T-helper 2 cell treated with Interferon-gamma antibody and Interleukin-4, amounts not matched to agents 5 μg/mL and 100 μg/mL, for 36 hours (primary cell): ENCODE measurements at regions not wholly inside any gene's neighbourhood (a gene's known extent, or its start where the extent isn't known, plus 50 kb on each side); places are given as distances from the start of the nearest gene placed in this dataset.
"Not testable (repeated sequence)": the region's sequence is repeated elsewhere in the genome, so short reads cannot be mapped to it uniquely, and the experiment has no call there.

Source experiments
- DNase-seq: peaks from one replicate; pipeline ENCODE4 v3.0.0; 2021; ENCODE audit warnings: low spot score
- H3K27ac Mint-ChIP-seq: one replicate; pipeline ENCODE4 v1.8.0; 2021; ENCODE audit warnings: mild to moderate bottlenecking, mixed read lengths
- H3K27me3 Mint-ChIP-seq: one replicate; pipeline ENCODE4 v1.8.0; 2021; ENCODE audit warnings: low read depth, mixed read lengths
- H3K36me3 Mint-ChIP-seq: one replicate; pipeline ENCODE4 v1.8.0; 2021; ENCODE audit warnings: low read depth, mixed read lengths
- H3K4me1 Mint-ChIP-seq: one replicate; pipeline ENCODE4 v1.8.0; 2021; ENCODE audit warnings: low read depth, mixed read lengths
- H3K4me3 Mint-ChIP-seq: one replicate; pipeline ENCODE4 v1.8.0; 2022; ENCODE audit warnings: mild to moderate bottlenecking, moderate library complexity, mixed read lengths
- H3K9me3 Mint-ChIP-seq: one replicate; pipeline ENCODE4 v1.8.0; 2021; ENCODE audit warnings: mixed read lengths

GRCh38 chrX:131885042-131885441 lies 138.1 kb upstream of the STK26 start:
- H3K27ac Mint-ChIP-seq, H3K9me3 Mint-ChIP-seq, H3K4me3 Mint-ChIP-seq, H3K36me3 Mint-ChIP-seq, DNase-seq, H3K4me1 Mint-ChIP-seq, H3K27me3 Mint-ChIP-seq: not testable (repeated sequence)

- DNase-seq, H3K9me3 Mint-ChIP-seq, H3K27me3 Mint-ChIP-seq, H3K27ac Mint-ChIP-seq, H3K4me1 Mint-ChIP-seq, H3K4me3 Mint-ChIP-seq, H3K36me3 Mint-ChIP-seq: not testable (repeated sequence)
Observed at GRCh38 chrX:131893857-131894256, 129.2 kb upstream of the STK26 start.

GRCh38 chrX:131894995-131895394 lies 128.1 kb upstream of the STK26 start:
- Mint-ChIP-seq H3K27me3 (no peaks in the 10 kb centered on the region), H3K27ac (no peak overlapping the region), H3K4me1 (no peaks in the 10 kb centered on the region), H3K4me3 (no peak overlapping the region), H3K36me3 (no peaks in the 10 kb centered on the region), H3K9me3 (no peaks in the 10 kb centered on the region)
- no peak for DNase-seq

- Mint-ChIP-seq H3K27ac (no peak overlapping the region), H3K27me3 (no peaks in the 10 kb centered on the region), H3K4me3 (no peak overlapping the region), H3K4me1 (no peaks in the 10 kb centered on the region), H3K9me3 (no peaks in the 10 kb centered on the region), H3K36me3 (no peaks in the 10 kb centered on the region)
- DNase-seq: no peak
Observed at GRCh38 chrX:131895807-131896206, 127.3 kb upstream of the STK26 start.

- H3K4me3 Mint-ChIP-seq: no peak overlapping the region
- no peaks in the 10 kb centered on the region for H3K27me3 Mint-ChIP-seq
- no peaks in the 10 kb centered on the region for H3K9me3 Mint-ChIP-seq
- no peak for DNase-seq
- no peaks in the 10 kb centered on the region for H3K36me3 Mint-ChIP-seq
- H3K27ac Mint-ChIP-seq: no peak overlapping the region
- H3K4me1 Mint-ChIP-seq: no peaks in the 10 kb centered on the region
Observed at GRCh38 chrX:131901546-131901945, 121.6 kb upstream of the STK26 start.

GRCh38 chrX:131907488-131908314 lies 115.4 kb upstream of the STK26 start:
- Mint-ChIP-seq H3K27ac (no peak overlapping the region), H3K4me1 (no peaks in the 10 kb centered on the region), H3K27me3 (no peaks in the 10 kb centered on the region), H3K9me3 (no peaks in the 10 kb centered on the region), H3K36me3 (no peaks in the 10 kb centered on the region), H3K4me3 (no peak overlapping the region)
- DNase-seq: no peak

GRCh38 chrX:131910586-131910985 lies 112.5 kb upstream of the STK26 start:
- Mint-ChIP-seq H3K4me1 (no peaks in the 10 kb centered on the region), H3K27ac (no peak overlapping the region), H3K27me3 (no peaks in the 10 kb centered on the region), H3K36me3 (no peaks in the 10 kb centered on the region), H3K9me3 (no peaks in the 10 kb centered on the region), H3K4me3 (no peak overlapping the region)
- no peak for DNase-seq

- H3K27me3 Mint-ChIP-seq: no peaks in the 10 kb centered on the region
- no peak for DNase-seq
Observed at GRCh38 chrX:131915488-131915887, 107.6 kb upstream of the STK26 start.

GRCh38 chrX:131917588-131917987 lies 105.5 kb upstream of the STK26 start:
- DNase-seq: no peak
- no peak overlapping the region for H3K27ac Mint-ChIP-seq
- no peaks in the 10 kb centered on the region for H3K27me3 Mint-ChIP-seq
- peaks cover 3% of the 10 kb centered on the region for H3K9me3 Mint-ChIP-seq
- peaks cover 1% of the 10 kb centered on the region for H3K36me3 Mint-ChIP-seq
- H3K4me1 Mint-ChIP-seq: no peaks in the 10 kb centered on the region
- no peak overlapping the region for H3K4me3 Mint-ChIP-seq

More at GRCh38 chrX:131915488-131915887, 107.6 kb upstream of the STK26 start:
- H3K9me3 Mint-ChIP-seq: no peaks in the 10 kb centered on the region
- H3K36me3 Mint-ChIP-seq: no peaks in the 10 kb centered on the region
- H3K4me1 Mint-ChIP-seq: no peaks in the 10 kb centered on the region
- no peak overlapping the region for H3K27ac Mint-ChIP-seq
- no peak overlapping the region for H3K4me3 Mint-ChIP-seq

GRCh38 chrX:131918839-131919238 lies 104.3 kb upstream of the STK26 start:
- Mint-ChIP-seq H3K36me3 (peaks cover 1% of the 10 kb centered on the region), H3K9me3 (peaks cover 3% of the 10 kb centered on the region), H3K4me3 (no peak overlapping the region), H3K27ac (no peak overlapping the region), H3K4me1 (no peaks in the 10 kb centered on the region), H3K27me3 (no peaks in the 10 kb centered on the region)
- DNase-seq: no peak

GRCh38 chrX:131923614-131924250 lies 99.4 kb upstream of the STK26 start:
- Mint-ChIP-seq H3K4me3 (no peak overlapping the region), H3K27me3 (no peaks in the 10 kb centered on the region), H3K4me1 (no peaks in the 10 kb centered on the region), H3K36me3 (peaks cover 1% of the 10 kb centered on the region), H3K27ac (no peak overlapping the region), H3K9me3 (peaks cover 3% of the 10 kb centered on the region)
- DNase-seq: no peak

- Mint-ChIP-seq H3K4me3 (no peak overlapping the region), H3K27me3 (no peaks in the 10 kb centered on the region), H3K36me3 (no peaks in the 10 kb centered on the region), H3K4me1 (peaks cover 10% of the 10 kb centered on the region), H3K9me3 (no peaks in the 10 kb centered on the region), H3K27ac (no peak overlapping the region)
- DNase-seq: no peak
Observed at GRCh38 chrX:131938749-131939148, 84.4 kb upstream of the STK26 start.

- no peak overlapping the region for H3K4me3 Mint-ChIP-seq
- no peaks in the 10 kb centered on the region for H3K9me3 Mint-ChIP-seq
- no peak for DNase-seq
- H3K27ac Mint-ChIP-seq: no peak overlapping the region
- no peaks in the 10 kb centered on the region for H3K36me3 Mint-ChIP-seq
- peaks cover 12% of the 10 kb centered on the region for H3K4me1 Mint-ChIP-seq
- H3K27me3 Mint-ChIP-seq: no peaks in the 10 kb centered on the region
Observed at GRCh38 chrX:131942034-131942433, 81.1 kb upstream of the STK26 start.

- Mint-ChIP-seq H3K27ac (no peak overlapping the region), H3K4me3 (no peak overlapping the region), H3K9me3 (no peaks in the 10 kb centered on the region), H3K27me3 (no peaks in the 10 kb centered on the region), H3K36me3 (no peaks in the 10 kb centered on the region), H3K4me1 (peaks cover 12% of the 10 kb centered on the region)
- peak; percentile 24 for DNase-seq
Observed at GRCh38 chrX:131944936-131945902, 77.9 kb upstream of the STK26 start.
